ENCODE measurements at regions not wholly inside any gene's neighbourhood (a gene's known extent, or its start where the extent isn't known, plus 50 kb on each side); places are given as distances from the start of the nearest gene placed in this dataset.

GRCh38 chr1:181425566-181425965 is 57.8 kb upstream of the CACNA1E start:
- Mint-ChIP-seq H3K4me3 (ENCODE audit: low read depth, unreplicated experiment) (no peak overlapping the region), H3K9me3 (ENCODE audit: low read depth, unreplicated experiment) (peaks cover 3% of the 10 kb centered on the region), H3K27ac (ENCODE audit: unreplicated experiment) (no peak overlapping the region), H3K4me1 (ENCODE audit: low read depth, unreplicated experiment) (peaks cover 8% of the 10 kb centered on the region), H3K36me3 (ENCODE audit: insufficient read depth, unreplicated experiment) (no peaks in the 10 kb centered on the region), H3K27me3 (ENCODE audit: unreplicated experiment) (no peaks in the 10 kb centered on the region)
- no TSS peak for BruUV-seq (replicated peaks)
- CTCF ChIA-PET: interaction anchor here (1.0 to 1.7 kb wide), 7 partner anchors 7 to 511 kb away, joined by 3 to 24 read pairs (median 4); no protein-coding TSS in a partner anchor
- no peak for TF ChIP-seq CTCF (IDR thresholded peaks at IDR 0.05; ENCODE audit: unreplicated experiment)
- intact Hi-C loops (cut with micrococcal nuclease; ENCODE audit: unreplicated experiment): loop anchor here (10.0 kb wide), 1 partner anchor 111 kb away; no protein-coding TSS in a partner anchor
- DNase-seq: no peak

GRCh38 chr1:181429462-181429861 is 53.9 kb upstream of the CACNA1E start:
- Mint-ChIP-seq H3K27ac (ENCODE audit: unreplicated experiment) (no peak overlapping the region), H3K27me3 (ENCODE audit: unreplicated experiment) (peaks cover 19% of the 10 kb centered on the region), H3K4me3 (ENCODE audit: low read depth, unreplicated experiment) (no peak overlapping the region), H3K36me3 (ENCODE audit: insufficient read depth, unreplicated experiment) (no peaks in the 10 kb centered on the region), H3K4me1 (ENCODE audit: low read depth, unreplicated experiment) (peaks cover 7% of the 10 kb centered on the region), H3K9me3 (ENCODE audit: low read depth, unreplicated experiment) (peaks cover 3% of the 10 kb centered on the region)
- no peak for DNase-seq
- intact Hi-C loops (cut with micrococcal nuclease; ENCODE audit: unreplicated experiment): loop anchor here (10.0 kb wide), 1 partner anchor 115 kb away; no protein-coding TSS in a partner anchor
- BruUV-seq (replicated peaks): no TSS peak
- TF ChIP-seq CTCF (IDR thresholded peaks at IDR 0.05; ENCODE audit: unreplicated experiment): no peak
- CTCF ChIA-PET: no interaction called here

- no TSS peak for BruUV-seq (replicated peaks)
- no peak overlapping the region for H3K27ac Mint-ChIP-seq (ENCODE audit: unreplicated experiment)
- H3K9me3 Mint-ChIP-seq (ENCODE audit: low read depth, unreplicated experiment): peaks cover 3% of the 10 kb centered on the region
- no peak for DNase-seq
- no peak for TF ChIP-seq CTCF (IDR thresholded peaks at IDR 0.05; ENCODE audit: unreplicated experiment)
- peaks cover 25% of the 10 kb centered on the region for H3K27me3 Mint-ChIP-seq (ENCODE audit: unreplicated experiment)
- no peak overlapping the region for H3K4me3 Mint-ChIP-seq (ENCODE audit: low read depth, unreplicated experiment)
- H3K4me1 Mint-ChIP-seq (ENCODE audit: low read depth, unreplicated experiment): no peaks in the 10 kb centered on the region
- H3K36me3 Mint-ChIP-seq (ENCODE audit: insufficient read depth, unreplicated experiment): no peaks in the 10 kb centered on the region
- CTCF ChIA-PET: no interaction called here
- intact Hi-C loops (cut with micrococcal nuclease; ENCODE audit: unreplicated experiment): no loop called here
Measured at GRCh38 chr1:181430015-181430885, 53.1 kb upstream of the CACNA1E start.
